Brain microvascular endothelial cell (primary cell): ENCODE measurements at regions not wholly inside any gene's neighbourhood (a gene's known extent, or its start where the extent isn't known, plus 50 kb on each side); places are given as distances from the start of the nearest gene placed in this dataset.
"Not testable (repeated sequence)": the region's sequence is repeated elsewhere in the genome, so short reads cannot be mapped to it uniquely, and the experiment has no call there.

Experiments
- DNase-seq: peaks from one replicate; pipeline ENCODE4 v3.0.0-alpha.2; 2020
- H3K27ac ChIP-seq: fragments of 250-450 bp; sonication (Bioruptor Pico); 2 replicates; pipeline ENCODE4 v1.5.1; 2020; ENCODE audit warnings: mild to moderate bottlenecking, moderate library complexity
- H3K27me3 ChIP-seq: fragments of 250-450 bp; sonication (Bioruptor Pico); replicated peaks from 2 replicates; pipeline ENCODE4 v1.5.1; 2020; ENCODE audit warnings: mild to moderate bottlenecking
- H3K36me3 ChIP-seq: fragments of 250-450 bp; sonication (Bioruptor Pico); replicated peaks from 2 replicates; pipeline ENCODE4 v1.5.1; 2020; ENCODE audit warnings: mild to moderate bottlenecking
- H3K4me3 ChIP-seq: 2 replicates; pipeline ENCODE4 v1.5.1; 2011; ENCODE audit warnings: low read depth, mild to moderate bottlenecking, control low read depth, low read length, moderate library complexity
- in situ Hi-C: cut with HindIII; loops from 2 replicates; pipeline ENCODE4 v1.10.0; 2017; ENCODE audit warnings: low sequenced_read_pairs, low pct_ligation_motif_present
- TF ChIP-seq, protein P1 (sequence below): IDR thresholded peaks from 2 replicates; pipeline ENCODE4 v1.5.1; 2011; ENCODE audit warnings: low read depth, mild to moderate bottlenecking, moderate library complexity, low read length, control low read depth, inconsistent platforms; ENCODE audit errors: missing control alignments

- TF ChIP-seq, protein P1, sequence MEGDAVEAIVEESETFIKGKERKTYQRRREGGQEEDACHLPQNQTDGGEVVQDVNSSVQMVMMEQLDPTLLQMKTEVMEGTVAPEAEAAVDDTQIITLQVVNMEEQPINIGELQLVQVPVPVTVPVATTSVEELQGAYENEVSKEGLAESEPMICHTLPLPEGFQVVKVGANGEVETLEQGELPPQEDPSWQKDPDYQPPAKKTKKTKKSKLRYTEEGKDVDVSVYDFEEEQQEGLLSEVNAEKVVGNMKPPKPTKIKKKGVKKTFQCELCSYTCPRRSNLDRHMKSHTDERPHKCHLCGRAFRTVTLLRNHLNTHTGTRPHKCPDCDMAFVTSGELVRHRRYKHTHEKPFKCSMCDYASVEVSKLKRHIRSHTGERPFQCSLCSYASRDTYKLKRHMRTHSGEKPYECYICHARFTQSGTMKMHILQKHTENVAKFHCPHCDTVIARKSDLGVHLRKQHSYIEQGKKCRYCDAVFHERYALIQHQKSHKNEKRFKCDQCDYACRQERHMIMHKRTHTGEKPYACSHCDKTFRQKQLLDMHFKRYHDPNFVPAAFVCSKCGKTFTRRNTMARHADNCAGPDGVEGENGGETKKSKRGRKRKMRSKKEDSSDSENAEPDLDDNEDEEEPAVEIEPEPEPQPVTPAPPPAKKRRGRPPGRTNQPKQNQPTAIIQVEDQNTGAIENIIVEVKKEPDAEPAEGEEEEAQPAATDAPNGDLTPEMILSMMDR: no peak
- Histone ChIP-seq H3K27me3 (no peaks in the 10 kb centered on the region), H3K36me3 (no peaks in the 10 kb centered on the region), H3K27ac (no peak overlapping the region), H3K4me3 (no peak overlapping the region)
- no peak for DNase-seq
- in situ Hi-C loops: no loop called here
These were observed 188.7 kb downstream of the UBE3A start for GRCh38 chr15:25250011-25250596.

DNA sequence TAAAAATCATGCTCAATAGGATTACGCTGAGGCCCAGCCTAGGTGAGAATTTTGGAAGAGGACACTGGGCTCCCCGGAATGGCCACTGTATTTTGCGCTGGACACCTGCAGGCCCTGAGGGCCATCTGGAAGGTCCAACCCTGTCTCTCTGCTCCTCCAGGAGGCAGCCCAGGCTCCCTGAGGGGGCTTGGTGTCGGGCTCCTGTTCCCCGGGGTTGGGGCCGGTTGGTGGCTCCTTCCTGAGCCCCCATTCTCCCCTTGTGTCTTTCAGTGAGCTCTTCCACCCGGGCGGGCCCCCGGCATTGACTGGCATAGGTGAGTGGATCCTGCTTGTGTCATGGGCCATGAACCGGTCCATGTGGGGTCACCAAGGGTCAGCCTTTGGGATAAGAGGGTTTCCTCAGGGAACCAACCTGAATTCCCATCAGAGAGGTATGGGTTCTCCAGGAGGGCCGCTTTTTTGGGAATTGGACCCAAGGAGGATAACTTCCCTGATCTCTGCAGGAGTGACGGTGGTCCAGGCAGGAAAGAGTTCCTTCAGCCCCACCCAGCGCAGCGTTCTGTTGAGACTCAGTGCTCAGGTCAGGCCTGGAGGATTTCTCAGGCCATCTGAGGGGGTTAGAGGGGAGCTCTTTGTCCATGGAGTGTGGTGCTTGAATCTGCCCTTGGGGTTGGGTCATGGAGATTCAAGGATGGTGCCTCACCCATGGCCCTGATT is 187.8 kb downstream of the UBE3A start:
- DNase-seq: no peak
- in situ Hi-C loops: no loop called here
- TF ChIP-seq, protein P1: no peak
- H3K27ac ChIP-seq: no peak overlapping the region
- H3K36me3 ChIP-seq: no peaks in the 10 kb centered on the region
- no peak overlapping the region for H3K4me3 ChIP-seq
- H3K27me3 ChIP-seq: no peaks in the 10 kb centered on the region

DNA sequence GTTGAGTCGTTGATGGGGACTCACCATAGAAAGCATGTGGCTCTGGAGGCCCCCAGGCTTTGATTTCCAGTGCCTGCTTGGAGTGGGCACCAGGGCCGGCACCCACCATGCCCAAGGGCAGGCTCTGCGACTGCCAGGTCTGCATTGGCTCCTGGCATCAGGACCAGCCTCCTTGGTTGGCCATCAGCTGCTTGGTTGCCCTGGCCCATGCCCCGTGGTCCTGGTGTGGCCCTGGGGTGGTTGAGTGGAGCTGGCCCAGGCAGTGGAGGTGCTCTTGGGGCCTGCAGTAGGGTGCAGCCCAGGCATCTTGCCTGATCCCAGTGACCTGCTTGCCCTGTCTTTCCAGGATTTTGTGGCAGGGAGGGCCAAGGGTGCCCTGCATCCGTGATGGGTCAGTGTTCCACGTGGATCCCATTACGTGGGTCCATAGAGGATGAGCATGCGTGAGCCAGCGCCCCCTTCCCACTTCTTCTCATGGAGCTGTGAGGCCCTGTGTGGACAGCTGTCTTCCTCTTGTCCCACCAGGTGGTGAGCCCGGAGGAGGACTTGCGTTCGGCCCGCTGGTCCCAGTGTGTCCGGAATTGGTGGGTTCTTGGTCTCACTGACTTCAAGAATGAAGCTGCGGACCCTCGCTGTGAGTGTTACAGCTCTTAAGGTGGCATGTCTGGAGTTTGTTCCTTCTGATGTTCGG is 187.0 kb downstream of the UBE3A start:
- DNase-seq: no peak
- in situ Hi-C loops: no loop called here
- TF ChIP-seq, protein P1: no peak

DNA sequence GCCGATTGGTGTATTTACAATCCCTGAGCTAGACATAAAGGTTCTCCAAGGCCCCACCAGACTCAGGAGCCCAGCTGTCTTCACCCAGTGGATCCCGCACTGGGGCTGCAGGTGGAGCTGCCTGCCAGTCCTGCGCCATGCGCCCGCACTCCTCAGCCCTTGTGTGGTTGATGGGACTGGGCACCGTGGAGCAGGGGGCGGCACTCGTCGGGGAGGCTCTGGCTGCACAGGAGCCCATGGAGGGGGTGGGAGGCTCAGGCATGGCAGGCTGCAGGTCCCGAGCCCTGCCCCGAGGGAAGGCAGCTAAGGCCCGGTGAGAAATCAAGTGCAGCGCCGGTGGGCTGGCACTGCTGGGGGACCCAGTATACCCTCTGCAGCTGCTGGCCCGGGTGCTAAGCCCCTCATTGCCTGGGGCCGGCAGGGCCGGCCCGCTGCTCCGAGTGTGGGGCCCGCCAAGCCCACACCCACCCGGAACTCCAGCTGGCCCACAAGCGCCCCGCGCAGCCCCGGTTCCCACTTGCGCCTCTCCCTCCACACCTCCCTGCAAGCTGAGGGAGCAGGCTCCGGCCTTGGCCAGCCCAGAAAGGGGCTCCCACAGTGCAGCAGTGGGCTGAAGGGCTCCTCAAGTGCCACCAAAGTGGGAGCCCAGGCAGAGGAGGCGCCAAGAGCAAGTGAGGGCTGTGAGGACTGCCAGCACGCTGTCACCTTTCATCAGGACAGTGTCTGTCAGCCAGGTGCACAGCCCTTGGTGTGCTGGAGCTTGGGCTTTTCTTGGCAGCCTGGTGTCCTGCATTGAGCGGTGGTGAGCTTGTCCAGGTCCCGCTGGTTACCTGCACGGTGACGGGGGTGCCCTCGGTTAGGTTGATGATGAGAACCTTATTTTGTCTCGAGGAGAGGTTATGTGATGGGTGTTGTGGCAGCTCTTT is 185.5 kb downstream of the UBE3A start:
- H3K4me3 ChIP-seq, H3K36me3 ChIP-seq, DNase-seq, H3K27me3 ChIP-seq, H3K27ac ChIP-seq, in situ Hi-C loops: not testable (repeated sequence)

More for the DNA sequence above, 187.0 kb downstream of the UBE3A start:
- Histone ChIP-seq H3K27me3 (no peaks in the 10 kb centered on the region), H3K4me3 (no peak overlapping the region), H3K36me3 (no peaks in the 10 kb centered on the region), H3K27ac (no peak overlapping the region)

DNA sequence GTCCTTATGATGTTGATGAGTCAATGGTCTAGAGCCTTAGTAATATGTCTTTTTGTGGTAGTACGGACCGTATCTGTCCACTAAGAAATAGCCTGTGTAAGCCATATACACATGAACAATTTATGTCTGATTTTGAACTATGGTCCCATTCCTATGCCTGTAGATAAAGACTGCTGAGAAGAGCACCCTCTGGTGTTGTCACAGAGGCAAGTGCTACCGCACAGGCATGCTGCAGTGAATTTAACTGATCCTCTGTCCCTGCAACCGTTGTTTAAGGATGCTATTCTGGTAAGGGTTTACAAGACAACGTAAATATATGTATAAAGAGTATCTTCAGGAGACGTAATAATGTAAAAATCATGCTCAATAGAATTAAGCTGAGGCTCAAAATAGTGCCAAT is 170.7 kb downstream of the UBE3A start:
- in situ Hi-C loops: no loop called here
- TF ChIP-seq, protein P1: peak; percentile 6
- Histone ChIP-seq H3K36me3 (no peaks in the 10 kb centered on the region), H3K27me3 (no peaks in the 10 kb centered on the region), H3K4me3 (no peak overlapping the region), H3K27ac (no peak overlapping the region)
- DNase-seq: no peak
